ENCODE measurements at regions not wholly inside any gene's neighbourhood (a gene's known extent, or its start where the extent isn't known, plus 50 kb on each side); places are given as distances from the start of the nearest gene placed in this dataset.

DNA sequence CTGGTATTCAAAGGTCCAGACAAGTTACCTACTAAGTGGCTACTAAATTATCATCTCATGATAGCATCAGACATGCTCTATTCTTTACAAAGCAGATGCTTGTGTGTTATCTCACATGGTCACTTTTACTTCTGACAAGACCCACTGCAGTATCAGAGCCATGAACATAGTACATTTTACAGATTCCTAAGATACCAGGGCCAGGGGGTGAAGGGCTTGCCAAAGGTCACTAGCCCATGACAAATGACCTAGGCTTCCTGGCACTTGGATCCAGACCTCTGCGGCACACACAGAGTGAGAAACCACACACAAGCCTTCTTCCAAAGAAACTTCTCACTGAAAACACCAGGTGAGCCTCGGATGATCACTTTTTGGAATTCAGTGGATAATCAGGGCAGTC, 446.8 kb downstream of the EIPR1 start:
- H2AFZ ChIP-seq = no peak overlapping the region
- BruUV-seq (replicated peaks) = no TSS peak

GRCh38 chr2:2926858-2927175, 450.8 kb downstream of the EIPR1 start:
- Histone ChIP-seq H2AFZ (no peak overlapping the region), H3K9me3 (ENCODE audit: insufficient read depth, low read depth) (no peaks in the 10 kb centered on the region), H3K4me1 (replicated peaks; ENCODE audit: insufficient read depth) (no peaks in the 10 kb centered on the region), H3K9me2 (ENCODE audit: insufficient read depth) (no peaks in the 10 kb centered on the region), H3K27me3 (ENCODE audit: insufficient read depth, low read depth) (peaks cover 42% of the 10 kb centered on the region), H3K4me2 (no peak overlapping the region), H3K4me3 (no peak overlapping the region), H4K20me1 (ENCODE audit: insufficient read depth) (no peaks in the 10 kb centered on the region), H3K27ac (no peak overlapping the region), H3K36me3 (ENCODE audit: low read depth) (no peaks in the 10 kb centered on the region), H3K79me2 (ENCODE audit: low read depth) (no peaks in the 10 kb centered on the region), H3F3A (ENCODE audit: insufficient read depth, low read depth) (no peaks in the 10 kb centered on the region)
- POLR2A ChIA-PET (ENCODE audit: unreplicated experiment) = no interaction called here
- BruUV-seq (replicated peaks) = no TSS peak
- no peak for DNase-seq
- CTCF ChIA-PET = no interaction called here
- TF ChIP-seq EZH2 (IDR thresholded peaks at IDR 0.05; ENCODE audit: low read depth) = no peak
- TF ChIP-seq CTCF (conservative IDR thresholded peaks at IDR 0.05) = no peak
- intact Hi-C loops (cut with micrococcal nuclease; ENCODE audit: unreplicated experiment) = no loop called here

More for the DNA sequence above, 446.8 kb downstream of the EIPR1 start:
- Histone ChIP-seq H3K36me3 (ENCODE audit: low read depth) (no peaks in the 10 kb centered on the region), H3F3A (ENCODE audit: insufficient read depth, low read depth) (no peaks in the 10 kb centered on the region), H3K9me3 (ENCODE audit: insufficient read depth, low read depth) (no peaks in the 10 kb centered on the region), H3K9me2 (ENCODE audit: insufficient read depth) (no peaks in the 10 kb centered on the region), H3K4me3 (no peak overlapping the region), H3K27ac (no peak overlapping the region), H3K4me2 (no peak overlapping the region), H3K27me3 (ENCODE audit: insufficient read depth, low read depth) (peaks cover 55% of the 10 kb centered on the region), H3K4me1 (replicated peaks; ENCODE audit: insufficient read depth) (no peaks in the 10 kb centered on the region), H3K79me2 (ENCODE audit: low read depth) (no peaks in the 10 kb centered on the region), H4K20me1 (ENCODE audit: insufficient read depth) (no peaks in the 10 kb centered on the region)
- no peak for DNase-seq
- TF ChIP-seq EZH2 (IDR thresholded peaks at IDR 0.05; ENCODE audit: low read depth) (no peak), CTCF (conservative IDR thresholded peaks at IDR 0.05) (no peak)
- intact Hi-C loops (cut with micrococcal nuclease; ENCODE audit: unreplicated experiment) = no loop called here
- ChIA-PET POLR2A (ENCODE audit: unreplicated experiment) (no interaction called here), CTCF (no interaction called here)

GRCh38 chr2:2926009-2926857, 451.4 kb downstream of the EIPR1 start:
- Histone ChIP-seq H3F3A (ENCODE audit: insufficient read depth, low read depth) (no peaks in the 10 kb centered on the region), H3K27ac (no peak overlapping the region), H3K9me3 (ENCODE audit: insufficient read depth, low read depth) (no peaks in the 10 kb centered on the region), H3K79me2 (ENCODE audit: low read depth) (no peaks in the 10 kb centered on the region), H3K9me2 (ENCODE audit: insufficient read depth) (no peaks in the 10 kb centered on the region), H3K4me2 (no peak overlapping the region), H3K36me3 (ENCODE audit: low read depth) (no peaks in the 10 kb centered on the region), H4K20me1 (ENCODE audit: insufficient read depth) (no peaks in the 10 kb centered on the region), H3K4me1 (replicated peaks; ENCODE audit: insufficient read depth) (no peaks in the 10 kb centered on the region), H2AFZ (no peak overlapping the region), H3K4me3 (no peak overlapping the region), H3K27me3 (ENCODE audit: insufficient read depth, low read depth) (peaks cover 42% of the 10 kb centered on the region)
- ChIA-PET POLR2A (ENCODE audit: unreplicated experiment) (no interaction called here), CTCF (no interaction called here)
- intact Hi-C loops (cut with micrococcal nuclease; ENCODE audit: unreplicated experiment) = no loop called here
- BruUV-seq (replicated peaks) = no TSS peak
- DNase-seq = no peak
- TF ChIP-seq EZH2 (IDR thresholded peaks at IDR 0.05; ENCODE audit: low read depth) (no peak), CTCF (conservative IDR thresholded peaks at IDR 0.05) (no peak)

Data from PC-9 (cell line).